Left kidney (tissue), 1 donor: ENCODE measurements at regions not wholly inside any gene's neighbourhood (a gene's known extent, or its start where the extent isn't known, plus 50 kb on each side); places are given as distances from the start of the nearest gene placed in this dataset.

Experiments used
- DNase-seq: peaks from one replicate; pipeline ENCODE4 v3.0.0-alpha.2; 2013

GRCh38 chr3:193850084-193850619 lies 257.1 kb downstream of the OPA1 start:
- DNase-seq = no peak

DNA sequence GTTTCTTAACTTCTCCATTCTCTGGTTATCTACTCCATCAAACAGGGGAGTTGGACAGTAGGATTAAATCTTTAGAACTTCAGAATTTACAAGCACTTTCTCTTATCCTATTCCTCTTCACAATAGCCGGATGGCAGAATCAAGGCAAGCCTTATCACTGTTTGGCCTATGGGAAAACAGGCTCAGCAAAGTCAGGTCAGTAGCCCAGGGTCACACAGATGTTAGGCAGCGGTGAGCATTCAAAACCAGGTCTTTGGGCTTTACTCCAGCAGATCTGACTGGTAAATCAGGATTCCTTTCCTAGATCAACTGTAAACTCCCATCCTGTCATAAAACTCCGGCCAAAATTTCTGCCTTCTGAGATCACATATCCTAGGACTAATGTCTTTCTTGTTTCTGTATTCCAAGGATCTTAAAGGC lies 258.4 kb downstream of the OPA1 start:
- DNase-seq = no peak

DNA sequence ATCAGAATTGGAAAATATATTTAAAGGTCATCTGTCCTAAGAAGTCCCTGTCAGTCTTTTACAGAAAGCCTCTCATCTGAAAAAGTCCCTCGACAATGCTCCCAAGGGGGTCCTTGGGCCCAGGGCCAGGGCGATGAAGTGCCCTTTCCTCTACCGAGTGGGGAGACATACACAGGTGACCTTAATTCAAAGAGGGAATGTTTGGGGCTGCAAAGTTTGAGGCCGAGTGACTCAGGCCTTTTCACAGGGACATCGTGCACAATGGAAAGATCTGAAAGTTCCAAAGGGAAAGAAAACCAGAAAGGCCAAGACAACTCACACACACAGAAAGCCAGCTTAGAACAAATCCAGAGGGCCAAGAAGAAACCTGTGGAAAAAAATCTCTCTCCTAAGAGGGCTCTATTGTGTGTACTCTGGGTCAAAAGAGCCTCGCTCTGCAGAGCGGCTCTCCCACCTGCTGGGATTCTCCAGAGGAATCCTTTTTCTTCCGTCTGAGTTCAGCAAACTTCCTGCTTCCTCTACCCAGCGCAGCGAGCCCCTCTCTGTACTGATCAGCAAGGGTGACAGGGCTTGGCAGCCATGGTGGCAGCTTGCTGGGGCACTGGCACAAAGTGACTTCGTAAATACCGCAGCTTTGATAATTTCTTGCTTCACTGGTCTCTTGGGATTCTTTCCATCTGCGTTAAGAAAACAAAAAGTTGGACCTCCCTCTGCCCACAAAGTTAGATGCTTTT lies 259.1 kb downstream of the OPA1 start:
- no peak for DNase-seq

DNA sequence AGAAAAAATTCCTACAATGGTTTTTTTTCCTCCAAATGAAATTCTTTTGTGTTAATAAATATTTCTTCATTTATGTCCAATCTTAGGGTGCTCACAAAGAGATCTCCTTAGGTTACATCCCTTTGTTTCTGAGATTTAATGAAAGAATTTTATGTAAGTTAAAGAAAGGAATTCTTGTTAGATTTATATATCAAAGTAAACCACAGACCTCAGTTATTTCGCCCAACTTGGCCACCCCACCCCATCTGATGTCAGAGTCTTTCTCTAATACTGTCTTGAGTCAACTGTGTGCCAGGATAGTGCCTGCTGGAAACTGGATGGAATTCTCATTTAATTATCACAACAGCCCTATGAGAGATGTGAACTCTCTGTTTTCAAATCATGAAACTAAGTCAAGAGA lies 259.9 kb downstream of the OPA1 start:
- no peak for DNase-seq

DNA sequence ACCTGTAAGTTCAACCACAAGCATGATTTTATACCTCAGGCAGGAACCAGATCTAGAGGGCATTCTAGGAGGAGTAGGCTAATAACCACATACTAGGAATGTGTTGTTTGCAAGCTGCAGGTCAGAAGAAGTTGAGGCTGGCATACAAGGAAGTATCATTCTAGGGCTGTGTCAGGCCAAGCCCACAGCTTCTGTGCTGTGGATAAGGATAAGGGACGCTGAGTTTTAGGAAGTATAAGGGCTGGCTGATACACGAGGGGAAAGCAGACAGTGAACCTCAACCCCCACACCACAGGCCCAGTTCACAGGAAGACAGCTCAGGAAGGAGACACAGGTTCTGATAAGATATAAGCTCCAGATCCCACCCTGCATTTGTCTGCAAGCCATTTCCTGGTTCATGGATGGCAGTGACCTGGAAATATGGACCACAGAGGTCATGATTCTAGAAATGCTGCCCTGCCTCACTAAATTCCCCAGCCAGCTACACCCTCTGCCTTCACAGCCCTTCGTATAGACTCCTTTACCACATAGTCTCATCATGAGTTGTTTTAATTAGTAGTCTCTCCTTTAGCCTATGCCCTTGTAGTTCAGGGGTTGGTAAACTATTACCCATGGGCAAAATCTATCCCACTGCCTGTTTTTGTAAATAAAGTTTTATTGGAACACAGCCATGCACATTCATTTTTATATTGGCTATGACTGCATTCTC lies 260.7 kb downstream of the OPA1 start:
- DNase-seq = no peak

GRCh38 chr3:193857996-193858395 lies 265.0 kb downstream of the OPA1 start:
- no peak for DNase-seq

DNA sequence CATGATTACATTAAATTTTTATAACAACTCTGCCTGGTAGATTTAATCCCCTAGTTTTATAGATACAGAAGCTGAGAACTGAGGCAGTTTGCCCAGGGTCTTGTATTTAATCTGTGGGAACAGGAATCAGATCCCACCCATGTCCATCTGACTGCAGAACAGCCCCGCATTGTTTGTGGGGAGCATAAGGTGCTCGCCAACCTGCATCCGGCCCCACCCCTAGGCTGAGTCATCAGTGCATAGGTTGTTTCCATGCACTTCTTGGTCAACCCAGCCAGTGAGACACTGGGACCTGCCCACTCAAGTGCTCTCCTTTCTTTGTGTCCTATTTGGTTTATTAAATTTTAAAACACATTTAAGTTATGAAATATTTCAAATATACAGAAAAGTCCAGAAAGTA lies 266.2 kb downstream of the OPA1 start:
- no peak for DNase-seq

DNA sequence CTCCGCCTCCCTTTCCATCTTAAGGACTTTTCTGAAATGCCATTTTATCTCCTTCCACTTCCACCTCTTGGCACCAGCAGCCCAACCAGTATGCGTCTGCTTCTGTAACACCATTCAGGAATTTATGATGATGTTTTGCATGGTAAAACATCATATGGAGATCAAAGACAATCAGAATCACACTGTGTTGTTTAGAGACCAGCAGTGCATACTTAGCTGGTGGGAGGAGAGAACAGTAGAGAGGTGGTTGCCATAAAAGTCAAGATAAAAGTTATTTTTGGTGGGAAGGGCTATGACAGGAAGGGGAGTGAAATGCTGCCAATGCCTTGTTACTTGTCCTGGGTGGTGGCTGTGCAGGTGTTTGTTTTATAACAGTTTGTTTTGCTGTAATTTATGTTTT lies 268.0 kb downstream of the OPA1 start:
- no peak for DNase-seq

GRCh38 chr3:193862843-193863242 lies 269.8 kb downstream of the OPA1 start:
- DNase-seq = no peak

- no peak for DNase-seq
Observed at GRCh38 chr3:193863657-193864357, 270.8 kb downstream of the OPA1 start.

DNA sequence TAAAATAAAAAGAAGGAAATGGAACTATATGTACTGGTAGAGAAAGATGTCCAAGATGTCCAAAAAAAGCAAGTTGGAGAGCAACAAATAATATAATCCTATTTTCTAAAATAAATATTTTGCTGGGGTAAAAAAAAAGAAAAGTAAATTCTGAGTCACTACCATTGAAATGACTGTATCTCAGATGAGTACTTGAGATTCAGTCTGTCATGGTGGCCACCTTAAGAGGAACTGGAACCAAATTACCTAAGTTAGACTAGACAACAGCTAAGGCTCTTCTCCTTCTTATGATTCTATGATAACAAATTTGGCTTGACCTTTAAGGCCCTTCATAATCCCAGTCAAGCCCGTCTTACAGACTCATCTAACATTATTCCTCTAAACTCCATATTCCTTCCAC lies 270.6 kb upstream of the HES1 start:
- no peak for DNase-seq

DNA sequence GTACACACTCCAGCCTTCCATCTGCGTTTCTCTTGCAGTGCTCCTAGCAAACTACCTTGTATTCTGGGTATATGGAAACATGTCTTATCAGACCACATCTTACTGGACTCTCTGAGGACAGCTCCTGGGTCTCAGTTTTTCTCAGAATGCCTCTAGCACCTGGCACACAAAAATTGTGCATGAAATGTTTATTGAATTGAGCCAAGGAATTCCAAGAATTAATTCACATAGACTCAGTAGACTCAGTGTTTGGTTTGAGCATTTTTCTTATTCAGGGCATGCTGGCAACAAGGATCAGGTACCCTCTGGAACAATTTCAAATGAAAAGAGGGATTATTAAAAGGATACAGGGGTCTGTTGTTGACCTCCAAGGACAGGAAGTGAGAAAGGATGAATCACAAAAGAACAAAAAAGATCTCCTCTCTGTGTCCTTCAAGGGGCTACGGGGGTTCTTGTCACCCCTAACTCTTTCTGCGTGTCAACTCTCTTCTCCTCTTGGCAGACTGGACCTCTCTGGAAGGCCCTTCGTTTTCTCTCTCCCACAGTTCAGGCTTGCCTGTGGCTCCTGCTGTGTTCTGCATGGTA lies 270.0 kb upstream of the HES1 start:
- no peak for DNase-seq

DNA sequence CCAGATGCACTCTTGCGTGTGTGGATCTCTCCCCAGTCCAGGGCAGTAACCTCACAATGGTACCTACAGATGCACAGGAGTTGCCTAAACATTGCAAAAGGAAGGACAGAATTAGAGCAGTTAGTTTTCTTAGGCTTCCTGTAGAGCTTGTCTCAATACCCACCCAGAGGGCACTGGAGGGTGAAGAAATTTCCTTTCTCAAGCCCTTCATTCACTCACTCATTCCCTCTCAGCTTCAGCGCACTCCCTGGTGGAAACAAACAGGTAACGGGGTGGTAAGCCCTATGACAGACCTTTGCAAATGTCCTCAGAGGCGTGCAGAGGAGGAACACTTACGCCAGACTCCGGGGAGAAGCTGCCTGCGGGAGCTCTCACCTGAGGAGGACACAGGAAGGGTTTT lies 267.4 kb upstream of the HES1 start:
- no peak for DNase-seq

- no peak for DNase-seq
Observed at GRCh38 chr3:193869221-193870201, 266.4 kb upstream of the HES1 start.

DNA sequence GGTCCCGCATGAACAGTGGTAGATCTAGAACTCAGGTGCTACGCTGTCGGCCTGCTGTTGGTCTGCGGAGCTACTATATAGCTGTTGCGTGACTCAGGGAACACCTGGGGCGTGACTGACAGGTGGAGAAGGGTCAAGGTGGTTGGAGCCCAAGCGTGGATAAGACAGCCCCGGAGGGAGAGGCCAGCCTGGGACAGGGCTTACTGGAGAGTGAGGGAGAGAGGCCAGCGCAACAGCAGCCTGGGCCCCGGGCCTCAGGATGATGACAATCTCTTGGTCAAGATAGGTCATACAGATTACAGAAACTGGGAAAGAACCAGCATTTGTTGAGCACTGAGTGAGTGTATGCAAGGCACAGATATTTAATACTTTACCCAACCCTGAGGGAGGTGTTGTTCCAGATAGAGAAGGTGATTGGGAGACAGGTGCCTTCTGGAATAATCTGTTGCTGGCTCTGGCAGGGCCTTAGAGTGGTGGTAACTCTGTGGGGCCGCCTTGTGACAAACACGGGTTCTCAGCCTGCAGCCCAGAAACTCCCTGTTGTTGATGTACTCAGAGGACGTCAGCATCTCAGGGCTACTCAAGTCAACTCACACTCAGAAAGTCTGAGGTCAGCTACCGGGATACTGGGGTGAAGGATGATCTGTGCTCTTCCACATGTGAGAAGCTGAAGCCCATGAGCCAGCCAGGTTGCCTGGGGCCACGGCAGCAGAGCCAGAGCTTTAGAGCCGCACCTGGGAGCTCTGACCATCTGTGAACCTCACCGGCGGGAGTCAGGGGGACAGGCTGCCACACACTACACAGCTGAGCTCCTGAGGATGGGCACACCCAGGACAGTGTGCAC lies 265.4 kb upstream of the HES1 start:
- no peak for DNase-seq

- no peak for DNase-seq
Observed at GRCh38 chr3:193871220-193871485, 264.8 kb upstream of the HES1 start.

DNA sequence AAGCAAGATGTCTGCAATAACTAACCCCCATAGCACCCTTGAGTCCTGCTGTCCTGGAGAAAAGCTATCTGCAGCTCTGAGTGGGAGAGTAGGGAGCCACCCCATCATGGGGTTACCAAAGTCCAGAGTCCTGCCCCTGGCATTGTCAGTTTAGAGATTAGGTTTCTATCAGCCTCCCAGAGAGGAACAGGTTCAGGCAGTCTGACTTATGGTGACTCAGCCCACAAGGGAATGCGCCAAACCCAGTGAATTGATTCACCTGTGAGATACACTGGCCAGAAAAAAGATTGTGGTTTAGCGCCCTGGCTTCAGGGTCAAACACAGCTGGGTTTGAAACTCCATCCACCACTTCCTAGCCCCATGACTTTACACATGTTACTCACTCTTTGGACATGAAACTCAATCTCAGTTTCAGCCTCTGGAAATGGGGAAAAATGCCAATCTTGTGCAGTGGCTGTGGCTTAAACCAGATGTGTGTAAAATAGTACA lies 263.6 kb upstream of the HES1 start:
- no peak for DNase-seq

- no peak for DNase-seq
Observed at GRCh38 chr3:193873426-193874201, 262.3 kb upstream of the HES1 start.

DNA sequence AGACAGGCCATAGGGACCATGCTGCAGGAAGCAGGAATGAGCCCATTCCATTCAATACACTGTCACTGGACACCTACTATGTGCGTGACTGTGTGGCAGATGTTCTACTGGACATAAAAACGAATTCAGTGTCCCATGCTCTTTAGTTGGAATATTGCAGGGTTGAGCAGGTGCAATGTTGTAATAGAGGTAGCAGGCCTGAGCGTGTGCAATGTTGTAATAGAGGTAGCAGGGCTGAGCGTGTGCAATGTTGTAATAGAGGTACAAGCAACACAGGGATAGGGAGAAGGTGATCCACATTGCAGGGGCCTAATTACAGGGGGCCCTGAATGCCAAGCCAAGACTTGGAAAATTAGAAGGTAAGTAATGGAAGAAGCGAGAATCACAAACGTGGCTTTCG lies 261.4 kb upstream of the HES1 start:
- DNase-seq = no peak
